Uterus (tissue), 3 donors: ENCODE measurements at regions not wholly inside any gene's neighbourhood (a gene's known extent, or its start where the extent isn't known, plus 50 kb on each side); places are given as distances from the start of the nearest gene placed in this dataset.
"Not testable (repeated sequence)": the region's sequence is repeated elsewhere in the genome, so short reads cannot be mapped to it uniquely, and the experiment has no call there.

Experiments used
- DNase-seq, 2 donors: peaks; one replicate each; pipeline ENCODE4 v3.0.0-alpha.2; 2019 to 2020
- H3K27ac ChIP-seq, 2 donors: fragments of 200-600 bp; sonication (generic); 1 replicate in 1 of 2; 2 replicates in 1 of 2; pipeline ENCODE4 v1.5.1; 2016 to 2018
- H3K27me3 ChIP-seq, 2 donors: fragments of 200-600 bp; sonication (generic); one replicate each; pipeline ENCODE4 v1.5.1; 2018 to 2019; ENCODE audit warnings: control low read depth in 1 of 2
- H3K36me3 ChIP-seq, 2 donors: fragments of 200-600 bp; sonication (generic); one replicate each; pipeline ENCODE4 v1.5.1; 2019; ENCODE audit warnings: control low read depth in 1 of 2
- H3K4me1 ChIP-seq, 2 donors: fragments of 200-600 bp; sonication (generic); one replicate each; pipeline ENCODE4 v1.5.1; 2018 to 2019; ENCODE audit warnings: control low read depth in 1 of 2
- H3K4me3 ChIP-seq, 2 donors: fragments of 200-600 bp; sonication (generic); 1 replicate in 1 of 2; 2 replicates in 1 of 2; pipeline ENCODE4 v1.5.1; 2018 to 2019; ENCODE audit warnings: mild to moderate bottlenecking in 1 of 2
- H3K9me3 ChIP-seq, 2 donors: fragments of 200-600 bp; sonication (generic); one replicate each; pipeline ENCODE4 v1.5.1; 2019; ENCODE audit warnings: control low read depth in 1 of 2
- CTCF ChIP-seq, 4 experiments: fragments of 200-600 bp in 2 of 4; fragments of 450-650 bp in 2 of 4; sonication (generic) in 2 of 4; IDR thresholded peaks; one replicate each; pipeline ENCODE4 v1.5.1; 2016 to 2019; ENCODE audit warnings: antibody characterized with exemption in 4 of 4, mild to moderate bottlenecking in 2 of 4, moderate library complexity in 1 of 4
- POLR2A ChIP-seq, 2 donors: fragments of 450-650 bp; IDR thresholded peaks; one replicate each; pipeline ENCODE4 v1.6.1; 2016; ENCODE audit warnings: antibody characterized with exemption in 2 of 2, mild to moderate bottlenecking in 1 of 2, moderate library complexity in 1 of 2
- intact Hi-C: fragments of 100-400 bp; cut with DNase I; formaldehyde crosslinking; loops from one replicate; pipeline ENCODE4 v1.15.1; 2023; ENCODE audit warnings: low total_unique reads
- donor health status: DM: yes; HTN: yes; CAD: no.

- Histone ChIP-seq H3K4me3 (no peak overlapping the region), H3K27me3 (no peaks in the 10 kb centered on the region), H3K9me3 (no peaks in the 10 kb centered on the region), H3K4me1 (no peaks in the 10 kb centered on the region), H3K27ac (no peak overlapping the region), H3K36me3 (no peaks in the 10 kb centered on the region)
- intact Hi-C loops, result no loop called here
- TF ChIP-seq POLR2A (IDR thresholded peaks at IDR 0.05) (no peak), CTCF (IDR thresholded peaks at IDR 0.05) (no peak)
- no peak for DNase-seq
Observed at GRCh38 chr1:79895573-79895972, 889.0 kb upstream of the ADGRL4 start.

GRCh38 chr1:79894129-79894528 lies 887.6 kb upstream of the ADGRL4 start:
- H3K36me3 ChIP-seq, H3K9me3 ChIP-seq, H3K27ac ChIP-seq, H3K27me3 ChIP-seq, intact Hi-C loops, H3K4me1 ChIP-seq, DNase-seq, H3K4me3 ChIP-seq: not testable (repeated sequence)

DNA sequence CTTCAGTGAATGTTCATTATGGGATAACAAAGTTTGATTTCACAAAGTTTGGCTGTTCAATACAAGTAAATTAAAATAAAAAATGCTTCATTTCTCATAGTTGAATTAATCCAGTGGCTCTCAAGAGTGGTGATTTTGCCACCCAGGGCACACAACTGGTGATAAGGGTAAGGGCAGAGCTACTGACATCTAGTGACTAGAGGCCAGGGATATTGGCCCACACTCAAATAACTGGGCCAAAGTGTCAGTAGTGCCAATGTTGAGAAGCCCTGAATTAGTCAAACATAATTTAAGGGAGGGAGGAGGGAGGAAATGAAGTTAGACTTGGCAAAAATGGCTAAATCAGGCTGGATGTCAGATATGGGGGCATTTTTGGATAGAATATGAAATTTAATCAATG lies 880.5 kb upstream of the ADGRL4 start:
- intact Hi-C loops, result no loop called here
- DNase-seq, result no peak
- TF ChIP-seq CTCF (IDR thresholded peaks at IDR 0.05) (no peak), POLR2A (IDR thresholded peaks at IDR 0.05) (no peak)

DNA sequence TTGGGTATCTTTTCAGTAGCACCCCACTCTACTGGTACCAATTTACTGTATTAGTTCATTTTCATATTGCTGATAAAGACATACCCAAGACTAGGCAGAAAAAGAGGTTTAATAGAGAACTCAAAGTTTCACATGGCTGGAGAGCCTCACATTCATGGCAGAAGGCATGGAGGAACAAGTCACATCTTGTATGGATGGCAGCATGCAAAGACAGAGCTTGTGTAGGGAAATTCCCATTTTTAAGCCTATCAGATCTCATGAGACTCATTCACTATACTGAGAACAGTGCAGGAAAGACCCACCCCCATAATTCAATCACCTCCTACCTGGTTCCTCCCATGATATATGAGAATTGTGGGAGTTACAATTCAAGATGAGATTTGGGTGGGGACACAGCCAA lies 878.6 kb upstream of the ADGRL4 start:
- intact Hi-C loops, result no loop called here
- Histone ChIP-seq H3K27ac (no peak overlapping the region), H3K4me3 (no peak overlapping the region), H3K9me3 (no peaks in the 10 kb centered on the region), H3K27me3 (no peaks in the 10 kb centered on the region), H3K36me3 (no peaks in the 10 kb centered on the region), H3K4me1 (no peaks in the 10 kb centered on the region)
- TF ChIP-seq POLR2A (IDR thresholded peaks at IDR 0.05) (no peak), CTCF (IDR thresholded peaks at IDR 0.05) (no peak)
- DNase-seq, result no peak

More for the DNA sequence above, 880.5 kb upstream of the ADGRL4 start:
- no peak overlapping the region for H3K4me3 ChIP-seq
- no peaks in the 10 kb centered on the region for H3K4me1 ChIP-seq
- H3K9me3 ChIP-seq, result no peaks in the 10 kb centered on the region
- no peaks in the 10 kb centered on the region for H3K36me3 ChIP-seq
- H3K27ac ChIP-seq, result no peak overlapping the region
- H3K27me3 ChIP-seq, result no peaks in the 10 kb centered on the region

DNA sequence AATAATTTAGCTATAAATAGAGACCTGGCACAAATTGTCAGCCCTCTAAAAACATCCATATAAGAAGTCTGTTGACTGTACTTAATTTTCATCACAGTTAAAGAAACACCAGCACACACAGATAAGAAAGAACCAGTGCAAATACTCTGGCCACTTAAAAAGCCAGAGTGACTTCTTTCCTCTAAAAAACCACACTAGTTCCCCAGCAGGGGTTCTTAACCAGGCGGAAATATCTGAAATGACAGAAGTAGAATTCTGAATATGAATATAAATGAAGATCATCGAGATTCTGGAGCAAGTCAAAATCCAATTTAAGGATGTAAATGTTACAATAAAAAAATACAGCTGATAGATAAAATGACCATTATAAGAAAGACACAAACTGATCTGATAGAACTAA lies 870.6 kb upstream of the ADGRL4 start:
- Histone ChIP-seq H3K36me3 (no peaks in the 10 kb centered on the region), H3K4me1 (no peaks in the 10 kb centered on the region), H3K27ac (no peak overlapping the region), H3K27me3 (no peaks in the 10 kb centered on the region), H3K4me3 (no peak overlapping the region), H3K9me3 (no peaks in the 10 kb centered on the region)
- intact Hi-C loops, result no loop called here
- no peak for TF ChIP-seq POLR2A (IDR thresholded peaks at IDR 0.05)
- TF ChIP-seq CTCF (IDR thresholded peaks at IDR 0.05), result no peak
- no peak for DNase-seq

GRCh38 chr1:79875187-79875586 lies 868.7 kb upstream of the ADGRL4 start:
- Histone ChIP-seq H3K4me1 (no peaks in the 10 kb centered on the region), H3K4me3 (no peak overlapping the region), H3K36me3 (no peaks in the 10 kb centered on the region), H3K27me3 (no peaks in the 10 kb centered on the region), H3K9me3 (no peaks in the 10 kb centered on the region), H3K27ac (no peak overlapping the region)
- TF ChIP-seq POLR2A (IDR thresholded peaks at IDR 0.05) (no peak), CTCF (IDR thresholded peaks at IDR 0.05) (no peak)
- DNase-seq, result no peak
- intact Hi-C loops, result no loop called here
